HUES48 (cell line): ENCODE measurements at regions not wholly inside any gene's neighbourhood (a gene's known extent, or its start where the extent isn't known, plus 50 kb on each side); places are given as distances from the start of the nearest gene placed in this dataset.
"Not testable (repeated sequence)": the region's sequence is repeated elsewhere in the genome, so short reads cannot be mapped to it uniquely, and the experiment has no call there.

ENCODE experiments used
- H3K27ac ChIP-seq: one replicate; pipeline ENCODE4 v1.7.0; 2013; ENCODE audit warnings: low read depth, low read length, inconsistent platforms
- H3K27me3 ChIP-seq: 2 replicates; pipeline ENCODE4 v1.6.1; 2013; ENCODE audit warnings: mild to moderate bottlenecking, low read length; ENCODE audit not compliant: control insufficient read depth, insufficient read depth
- H3K36me3 ChIP-seq: 2 replicates; pipeline ENCODE4 v1.6.1; 2013; ENCODE audit warnings: low read length; ENCODE audit not compliant: control insufficient read depth, insufficient read depth
- H3K4me1 ChIP-seq: 2 replicates; pipeline ENCODE4 v1.6.1; 2013; ENCODE audit warnings: mild to moderate bottlenecking, low read length; ENCODE audit not compliant: control insufficient read depth, insufficient read depth
- H3K4me3 ChIP-seq: 2 replicates; pipeline ENCODE4 v1.5.1; 2013; ENCODE audit warnings: mild to moderate bottlenecking, low read depth, low read length
- H3K9ac ChIP-seq: 2 replicates; pipeline ENCODE4 v1.6.1; 2013; ENCODE audit warnings: mild to moderate bottlenecking, low read depth, low read length, moderate library complexity
- H3K9me3 ChIP-seq: 2 replicates; pipeline ENCODE4 v1.6.1; 2013; ENCODE audit warnings: low read length; ENCODE audit not compliant: control insufficient read depth, insufficient read depth

GRCh38 chr7:155945670-155946325, 133.5 kb upstream of the SHH start:
- H3K9me3 ChIP-seq = no peaks in the 10 kb centered on the region
- no peak overlapping the region for H3K27ac ChIP-seq
- no peak overlapping the region for H3K9ac ChIP-seq
- no peaks in the 10 kb centered on the region for H3K36me3 ChIP-seq
- no peaks in the 10 kb centered on the region for H3K4me1 ChIP-seq
- no peaks in the 10 kb centered on the region for H3K27me3 ChIP-seq
- no peak overlapping the region for H3K4me3 ChIP-seq

GRCh38 chr7:155944901-155945300, 132.6 kb upstream of the SHH start:
- Histone ChIP-seq H3K9me3 (no peaks in the 10 kb centered on the region; the same call in 1 of the 2 replicates), H3K4me3 (no peak overlapping the region), H3K27ac (no peak overlapping the region), H3K4me1 (no peaks in the 10 kb centered on the region), H3K9ac (no peak overlapping the region), H3K27me3 (no peaks in the 10 kb centered on the region), H3K36me3 (no peaks in the 10 kb centered on the region)

DNA sequence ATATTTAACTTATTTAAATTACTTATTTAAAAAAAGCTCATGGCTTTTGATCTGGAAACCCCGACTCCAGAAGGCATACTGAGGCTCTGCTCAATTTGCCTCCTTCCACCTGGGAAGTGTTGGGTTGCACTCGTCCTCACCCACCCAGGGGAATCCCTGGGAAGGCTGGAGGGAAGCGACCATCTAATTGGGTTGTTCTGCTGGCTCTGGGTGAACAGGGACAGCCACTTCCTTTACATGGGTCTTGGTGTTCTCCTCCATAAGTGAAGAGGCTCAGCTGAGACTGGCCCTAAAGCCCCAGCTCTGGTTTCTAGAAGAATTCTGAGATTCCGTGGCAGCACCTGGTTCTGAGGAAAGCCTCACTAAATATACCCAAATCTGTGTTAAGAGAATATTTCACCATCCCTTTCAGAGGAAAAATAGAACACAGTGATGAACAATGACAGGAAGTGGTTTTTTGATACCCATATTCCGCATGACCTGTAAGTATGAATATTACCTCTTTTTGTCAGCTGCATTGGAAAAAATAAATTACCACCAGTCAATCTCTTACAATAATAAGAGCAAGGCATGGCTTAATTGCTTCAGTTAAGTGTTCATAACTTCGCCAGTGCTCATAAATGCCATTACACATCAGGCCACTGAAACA, 131.1 kb upstream of the SHH start:
- Histone ChIP-seq H3K4me3 (no peak overlapping the region), H3K9ac (no peak overlapping the region), H3K4me1 (no peaks in the 10 kb centered on the region), H3K36me3 (no peaks in the 10 kb centered on the region), H3K27me3 (no peaks in the 10 kb centered on the region), H3K9me3 (peaks cover 11% of the 10 kb centered on the region), H3K27ac (no peak overlapping the region)

DNA sequence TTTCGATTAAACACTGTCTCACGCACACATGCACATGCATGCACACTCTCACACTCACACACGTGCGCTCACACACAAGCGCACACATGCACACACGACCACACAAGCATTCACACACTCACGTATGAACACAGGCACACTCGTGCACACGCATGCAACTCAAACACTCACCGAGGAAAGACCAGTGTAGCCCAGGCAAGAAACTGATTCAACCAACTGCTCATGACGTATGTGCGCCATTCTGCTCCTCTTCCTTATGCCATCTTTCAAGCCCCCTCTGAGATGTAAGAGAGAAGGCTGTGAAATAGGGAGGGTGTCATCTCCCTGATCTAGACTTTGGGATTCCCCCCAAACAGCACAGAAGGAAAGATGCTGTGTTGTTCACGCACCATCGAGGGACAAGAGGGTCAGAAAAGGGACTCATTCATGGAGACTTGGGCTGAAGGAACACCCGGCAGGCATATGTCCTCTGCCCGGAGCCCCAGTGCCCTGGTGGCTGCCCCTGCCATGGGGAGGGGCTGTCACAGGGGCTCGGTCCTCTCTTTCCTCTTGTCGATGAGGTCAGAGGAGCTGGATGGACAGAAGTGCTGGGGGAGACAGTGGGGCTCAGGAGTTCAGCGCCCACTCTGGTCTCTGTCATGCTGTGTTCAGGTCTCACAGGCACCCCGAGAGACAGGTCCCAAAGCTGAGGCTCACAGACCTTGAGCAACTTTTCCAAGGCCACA, 130.1 kb upstream of the SHH start:
- no peaks in the 10 kb centered on the region for H3K36me3 ChIP-seq
- H3K4me1 ChIP-seq = no peaks in the 10 kb centered on the region
- no peak overlapping the region for H3K4me3 ChIP-seq
- H3K9ac ChIP-seq = no peak overlapping the region
- H3K9me3 ChIP-seq = peaks cover 18% of the 10 kb centered on the region
- no peaks in the 10 kb centered on the region for H3K27me3 ChIP-seq
- no peak overlapping the region for H3K27ac ChIP-seq

GRCh38 chr7:155941688-155942087, 129.4 kb upstream of the SHH start:
- Histone ChIP-seq H3K36me3 (no peaks in the 10 kb centered on the region), H3K4me1 (no peaks in the 10 kb centered on the region), H3K4me3 (no peak overlapping the region), H3K27me3 (no peaks in the 10 kb centered on the region), H3K27ac (no peak overlapping the region), H3K9ac (no peak overlapping the region), H3K9me3 (peaks cover 21% of the 10 kb centered on the region)

DNA sequence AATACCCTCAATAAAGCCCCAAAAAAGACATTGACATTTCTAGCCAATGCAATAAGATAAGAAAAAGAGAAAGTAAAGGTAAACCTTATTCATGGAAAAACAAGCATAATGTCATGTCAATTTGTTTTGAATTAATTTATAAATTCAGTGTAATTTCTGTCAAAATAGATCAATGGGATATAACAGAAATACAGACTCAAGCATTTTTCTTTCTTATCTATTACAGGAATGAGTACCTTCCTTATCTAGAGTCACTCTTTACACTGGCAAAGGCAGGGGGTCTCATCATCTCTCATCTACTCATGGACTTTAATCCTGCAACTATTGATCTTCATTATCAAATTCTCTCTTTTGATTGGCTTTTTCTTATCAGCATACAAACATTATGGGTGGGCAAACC, 127.1 kb upstream of the SHH start:
- Histone ChIP-seq H3K9ac (no peak overlapping the region), H3K4me3 (no peak overlapping the region), H3K27ac (no peak overlapping the region), H3K9me3 (peaks cover 21% of the 10 kb centered on the region), H3K27me3 (no peaks in the 10 kb centered on the region), H3K36me3 (no peaks in the 10 kb centered on the region), H3K4me1 (no peaks in the 10 kb centered on the region)

GRCh38 chr7:155938129-155938528, 125.9 kb upstream of the SHH start:
- Histone ChIP-seq H3K4me3 (no peak overlapping the region), H3K9me3 (peaks cover 26% of the 10 kb centered on the region), H3K36me3 (no peaks in the 10 kb centered on the region), H3K27me3 (no peaks in the 10 kb centered on the region), H3K4me1 (no peaks in the 10 kb centered on the region), H3K27ac (no peak overlapping the region), H3K9ac (no peak overlapping the region)

DNA sequence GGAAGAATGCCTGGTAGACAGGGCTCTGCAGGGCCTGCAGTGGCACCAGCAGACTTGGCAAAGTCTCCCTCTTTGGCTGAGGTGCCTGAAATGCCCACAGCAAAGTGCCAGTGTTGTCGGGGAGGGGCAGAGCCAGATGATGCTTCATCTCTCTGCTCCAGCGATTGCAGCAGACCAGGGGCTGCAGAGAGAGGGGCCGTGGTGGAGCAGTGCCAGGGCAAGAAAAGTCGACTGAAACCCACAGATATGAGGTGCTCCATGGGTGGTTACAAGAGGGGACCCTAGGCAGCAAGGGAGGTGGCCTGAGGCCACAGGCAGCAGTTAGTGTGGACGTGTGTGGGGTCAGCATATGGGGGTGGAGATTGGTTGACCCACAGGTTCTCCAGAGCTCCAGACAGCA, 123.5 kb upstream of the SHH start:
- Histone ChIP-seq H3K9me3 (peaks cover 27% of the 10 kb centered on the region), H3K36me3 (no peaks in the 10 kb centered on the region), H3K4me1 (no peaks in the 10 kb centered on the region), H3K4me3 (no peak overlapping the region), H3K27me3 (no peaks in the 10 kb centered on the region), H3K9ac (no peak overlapping the region), H3K27ac (no peak overlapping the region)

DNA sequence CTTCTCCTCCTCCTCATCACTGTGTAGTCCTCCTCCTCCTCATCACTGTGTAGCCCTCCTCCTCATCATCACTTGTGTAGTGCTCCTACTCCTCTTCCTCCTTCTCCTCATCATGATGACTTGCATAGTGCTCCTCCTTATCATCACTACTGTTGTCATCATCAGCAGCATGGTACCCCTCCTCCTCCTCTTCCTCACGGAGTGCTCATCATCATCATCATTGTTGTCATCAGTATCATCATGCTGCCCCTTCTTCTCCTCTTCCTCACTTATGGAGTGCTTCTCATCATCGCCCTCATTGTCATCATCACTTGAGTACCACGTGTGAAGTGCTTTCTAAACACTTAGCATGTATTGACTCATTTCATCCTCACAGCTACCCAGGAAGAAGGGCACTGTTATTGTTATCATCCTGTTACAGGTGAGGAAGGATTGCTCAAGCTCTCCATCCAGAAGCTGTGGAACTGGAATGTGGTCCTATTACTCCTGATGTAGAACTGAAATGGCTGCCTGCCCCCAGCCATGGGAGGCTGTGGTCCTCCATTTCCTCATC, 122.8 kb upstream of the SHH start:
- H3K4me3 ChIP-seq = no peak overlapping the region
- H3K27me3 ChIP-seq = no peaks in the 10 kb centered on the region
- no peaks in the 10 kb centered on the region for H3K4me1 ChIP-seq
- H3K27ac ChIP-seq = no peak overlapping the region
- H3K9me3 ChIP-seq = peaks cover 27% of the 10 kb centered on the region
- no peaks in the 10 kb centered on the region for H3K36me3 ChIP-seq
- H3K9ac ChIP-seq = no peak overlapping the region

- H3K9ac ChIP-seq, H3K36me3 ChIP-seq, H3K27ac ChIP-seq, H3K4me1 ChIP-seq, H3K9me3 ChIP-seq, H3K27me3 ChIP-seq, H3K4me3 ChIP-seq: not testable (repeated sequence)
Measured at GRCh38 chr7:155932324-155932723, 120.1 kb upstream of the SHH start.
